ENCODE measurements at regions not wholly inside any gene's neighbourhood (a gene's known extent, or its start where the extent isn't known, plus 50 kb on each side); places are given as distances from the start of the nearest gene placed in this dataset.

DNA sequence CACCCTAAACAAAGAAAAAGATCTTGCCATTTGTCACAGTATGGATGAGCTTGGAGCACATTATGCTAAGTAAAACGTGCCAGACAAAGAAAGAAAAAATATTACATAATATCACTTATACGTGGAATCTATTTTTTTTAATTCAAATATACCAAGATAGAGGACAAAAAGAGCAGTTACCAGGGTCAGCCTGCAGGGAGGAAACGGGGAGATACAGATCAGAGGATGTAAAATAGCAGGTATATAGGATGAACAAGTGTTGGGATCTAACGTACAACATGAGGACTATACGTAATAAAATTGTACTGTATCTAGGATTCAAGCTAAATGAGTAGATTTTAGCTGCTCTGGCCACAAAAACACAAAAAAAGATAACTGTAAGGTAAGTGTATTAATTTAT is 247.5 kb downstream of the TMEM161B start:
- TF ChIP-seq CTCF (IDR thresholded peaks at IDR 0.05), result no peak
- no peak for TF ChIP-seq EZH2 (IDR thresholded peaks at IDR 0.05; ENCODE audit: borderline replicate concordance, insufficient read depth, low read depth, low read length, poor library complexity, severe bottlenecking)

Measured in B cell (primary cell).